ENCODE measurements at regions not wholly inside any gene's neighbourhood (a gene's known extent, or its start where the extent isn't known, plus 50 kb on each side); places are given as distances from the start of the nearest gene placed in this dataset.
A peak's percentile ranks its signal among the peaks of the same experiment; 100 is the strongest.

GRCh38 chr7:115864082-115864481 lies 166.5 kb downstream of the TFEC start:
- WGBS (ENCODE audit: insufficient coverage) = 13% methylated on average over 2 of the region's 2 CpGs
- H3K27me3 ChIP-seq (replicated peaks in 1 of 4; ENCODE audit: control extremely low read depth in 1 of 4, control insufficient read depth in 3 of 4, insufficient read depth in 4 of 4, low read length in 3 of 4) = peaks cover 0 to 2% (median 0%) of the 10 kb centered on the region in 4 experiments
- TF ChIP-seq CTCF (IDR thresholded peaks at IDR 0.05) (no peak), EZH2 (IDR thresholded peaks at IDR 0.05; ENCODE audit: borderline replicate concordance, insufficient read depth, low read depth, low read length, poor library complexity, severe bottlenecking) (no peak)
- no peaks in the 10 kb centered on the region for H3K36me3 ChIP-seq (replicated peaks in 1 of 2; ENCODE audit: control extremely low read depth in 1 of 2, control insufficient read depth in 1 of 2, extremely low read depth in 1 of 2, insufficient read depth in 2 of 2, low read length in 1 of 2)
- DNase-seq = no peak
- intact Hi-C loops (cut with micrococcal nuclease) = no loop called here
- H3K4me1 Mint-ChIP-seq = peaks cover 3% of the 10 kb centered on the region
- H3K4me3 ChIP-seq (ENCODE audit: control extremely low read depth in 1 of 5, extremely low read depth in 1 of 5, insufficient read depth in 1 of 5, low read depth in 2 of 5, low read length in 4 of 5) = no peak overlapping the region
- no peak overlapping the region for H3K4me2 ChIP-seq (replicated peaks; ENCODE audit: low read depth, low read length, poor library complexity, severe bottlenecking)
- no peak overlapping the region for H3K4me3 Mint-ChIP-seq
- no peaks in the 10 kb centered on the region for H3K9me3 Mint-ChIP-seq (ENCODE audit: insufficient read depth)
- ChIA-PET CTCF (no interaction called here), POLR2A (no interaction called here)
- H4K20me1 ChIP-seq (ENCODE audit: control insufficient read depth, insufficient read depth, low read length, poor library complexity, severe bottlenecking) = no peaks in the 10 kb centered on the region
- H3K79me2 ChIP-seq (ENCODE audit: control insufficient read depth, insufficient read depth, low read length) = no peaks in the 10 kb centered on the region
- no peak overlapping the region for H3K9ac ChIP-seq (ENCODE audit: low read length)
- no peak overlapping the region for H3K27ac Mint-ChIP-seq
- no peak overlapping the region for H2AFZ ChIP-seq (ENCODE audit: insufficient read depth, low read depth, low read length, poor library complexity, severe bottlenecking)
- H3K9me3 ChIP-seq (ENCODE audit: control extremely low read depth in 1 of 3, control insufficient read depth in 2 of 3, insufficient read depth in 1 of 3, low read length in 2 of 3) = no peaks in the 10 kb centered on the region
- ATAC-seq (ENCODE audit: low read depth) = no peak
- H3K27ac ChIP-seq (ENCODE audit: low read length in 2 of 2) = no peak overlapping the region
- H3K4me1 ChIP-seq (ENCODE audit: control insufficient read depth in 2 of 2, insufficient read depth in 2 of 2, low read length in 2 of 2) = no peaks in the 10 kb centered on the region
- peaks cover 4% of the 10 kb centered on the region for H3K27me3 Mint-ChIP-seq

GRCh38 chr7:115851291-115851690 lies 179.3 kb downstream of the TFEC start:
- intact Hi-C loops (cut with micrococcal nuclease) = loop anchor here (1.0 kb wide), 1 partner anchor 1825 kb away; no protein-coding TSS in a partner anchor
- Histone ChIP-seq H3K27ac (ENCODE audit: low read length in 2 of 2) (no peak overlapping the region), H2AFZ (ENCODE audit: insufficient read depth, low read depth, low read length, poor library complexity, severe bottlenecking) (no peak overlapping the region), H3K9ac (ENCODE audit: low read length) (no peak overlapping the region), H3K9me3 (ENCODE audit: control extremely low read depth in 1 of 3, control insufficient read depth in 2 of 3, insufficient read depth in 1 of 3, low read length in 2 of 3) (no peaks in the 10 kb centered on the region), H3K27me3 (replicated peaks in 1 of 4; ENCODE audit: control extremely low read depth in 1 of 4, control insufficient read depth in 3 of 4, insufficient read depth in 4 of 4, low read length in 3 of 4) (no peaks in the 10 kb centered on the region), H3K4me1 (ENCODE audit: control insufficient read depth in 2 of 2, insufficient read depth in 2 of 2, low read length in 2 of 2) (no peaks in the 10 kb centered on the region), H3K36me3 (replicated peaks in 1 of 2; ENCODE audit: control extremely low read depth in 1 of 2, control insufficient read depth in 1 of 2, extremely low read depth in 1 of 2, insufficient read depth in 2 of 2, low read length in 1 of 2) (no peaks in the 10 kb centered on the region), H4K20me1 (ENCODE audit: control insufficient read depth, insufficient read depth, low read length, poor library complexity, severe bottlenecking) (no peaks in the 10 kb centered on the region), H3K79me2 (ENCODE audit: control insufficient read depth, insufficient read depth, low read length) (no peaks in the 10 kb centered on the region), H3K4me2 (replicated peaks; ENCODE audit: low read depth, low read length, poor library complexity, severe bottlenecking) (no peak overlapping the region), H3K4me3 (ENCODE audit: control extremely low read depth in 1 of 5, extremely low read depth in 1 of 5, insufficient read depth in 1 of 5, low read depth in 2 of 5, low read length in 4 of 5) (no peak overlapping the region)
- Mint-ChIP-seq H3K4me3 (no peak overlapping the region), H3K27ac (no peak overlapping the region), H3K9me3 (ENCODE audit: insufficient read depth) (no peaks in the 10 kb centered on the region), H3K4me1 (no peaks in the 10 kb centered on the region), H3K27me3 (peaks cover 13% of the 10 kb centered on the region)
- DNase-seq (peak; percentile 27), ATAC-seq (ENCODE audit: low read depth) (no peak)
- WGBS (ENCODE audit: insufficient coverage) = no CpG with 5 or more reads among the region's 1 CpG
- POLR2A ChIA-PET = no interaction called here
- CTCF ChIA-PET = interaction anchor here (1.1 to 4.0 kb wide), 6 partner anchors 9 to 1828 kb away, joined by 4 to 22 read pairs (median 6); no protein-coding TSS in a partner anchor
- TF ChIP-seq CTCF (IDR thresholded peaks at IDR 0.05) (peak; percentile 31), EZH2 (IDR thresholded peaks at IDR 0.05; ENCODE audit: borderline replicate concordance, insufficient read depth, low read depth, low read length, poor library complexity, severe bottlenecking) (no peak)
